Islet precursor cell (in vitro differentiated cells): ENCODE measurements at regions not wholly inside any gene's neighbourhood (a gene's known extent, or its start where the extent isn't known, plus 50 kb on each side); places are given as distances from the start of the nearest gene placed in this dataset.

ENCODE experiments used
- DNase-seq: peaks from one replicate; pipeline ENCODE4 v3.0.0-alpha.2; 2018

GRCh38 chr17:5635949-5636348 lies 51.6 kb upstream of the NLRP1 start:
- no peak for DNase-seq

GRCh38 chr17:5638596-5638995 lies 54.3 kb upstream of the NLRP1 start:
- no peak for DNase-seq

GRCh38 chr17:5640726-5641125 lies 56.4 kb upstream of the NLRP1 start:
- no peak for DNase-seq

GRCh38 chr17:5642752-5643151 lies 58.4 kb upstream of the NLRP1 start:
- no peak for DNase-seq

- DNase-seq, result no peak
Measured at GRCh38 chr17:5644065-5644464, 59.8 kb upstream of the NLRP1 start.

- DNase-seq, result no peak
Measured at GRCh38 chr17:5651348-5651747, 67.0 kb upstream of the NLRP1 start.

- no peak for DNase-seq
Measured at GRCh38 chr17:5661491-5662125, 77.3 kb upstream of the NLRP1 start.

- peak; percentile 47 for DNase-seq
Measured at GRCh38 chr17:5662409-5663085, 78.2 kb upstream of the NLRP1 start.

- no peak for DNase-seq
Measured at GRCh38 chr17:5665164-5665563, 80.9 kb upstream of the NLRP1 start.

- peak; percentile 58 for DNase-seq
Measured at GRCh38 chr17:5667871-5668270, 83.6 kb upstream of the NLRP1 start.

GRCh38 chr17:5668557-5669138 lies 84.3 kb upstream of the NLRP1 start:
- DNase-seq, result no peak

GRCh38 chr17:5669191-5669590 lies 84.9 kb upstream of the NLRP1 start:
- peak; percentile 32 for DNase-seq

GRCh38 chr17:5672141-5672540 lies 87.8 kb upstream of the NLRP1 start:
- DNase-seq, result peak; percentile 54

- DNase-seq, result peak; percentile 35
Measured at GRCh38 chr17:5672815-5673430, 88.6 kb upstream of the NLRP1 start.

GRCh38 chr17:5675625-5676421 lies 91.5 kb upstream of the NLRP1 start:
- no peak for DNase-seq

- peak; percentile 12 for DNase-seq
Measured at GRCh38 chr17:5677620-5678019, 93.3 kb upstream of the NLRP1 start.

- peak; percentile 47 for DNase-seq
Measured at GRCh38 chr17:5678171-5678570, 93.9 kb upstream of the NLRP1 start.

- peak; percentile 78 for DNase-seq
Measured at GRCh38 chr17:5680766-5681165, 96.5 kb upstream of the NLRP1 start.

GRCh38 chr17:5683241-5683640 lies 98.9 kb upstream of the NLRP1 start:
- DNase-seq, result peak; percentile 69

- DNase-seq, result peak; percentile 47
Measured at GRCh38 chr17:5686074-5686635, 101.8 kb upstream of the NLRP1 start.

- peak; percentile 29 for DNase-seq
Measured at GRCh38 chr17:5687646-5688045, 103.3 kb upstream of the NLRP1 start.

- no peak for DNase-seq
Measured at GRCh38 chr17:5693821-5694220, 109.5 kb upstream of the NLRP1 start.

- DNase-seq, result peak; percentile 80
Measured at GRCh38 chr17:5694551-5694950, 110.2 kb upstream of the NLRP1 start.
